Suprapubic skin (tissue), 3 donors: ENCODE measurements at regions not wholly inside any gene's neighbourhood (a gene's known extent, or its start where the extent isn't known, plus 50 kb on each side); places are given as distances from the start of the nearest gene placed in this dataset.
"Not testable (repeated sequence)": the region's sequence is repeated elsewhere in the genome, so short reads cannot be mapped to it uniquely, and the experiment has no call there.

Experiments
- CTCF ChIP-seq, 2 donors: fragments of 200-600 bp in 1 of 2; fragments of 450-650 bp in 1 of 2; sonication (generic) in 1 of 2; IDR thresholded peaks; one replicate each; pipeline ENCODE4 v1.5.1; 2016 to 2019; ENCODE audit warnings: antibody characterized with exemption in 2 of 2, mild to moderate bottlenecking in 1 of 2, moderate library complexity in 1 of 2
- EP300 ChIP-seq: sonication (generic); formaldehyde crosslinking; IDR thresholded peaks from one replicate; pipeline ENCODE4 v1.6.1; 2017; ENCODE audit warnings: antibody characterized with exemption

- not testable (repeated sequence) for TF ChIP-seq CTCF (IDR thresholded peaks at IDR 0.05); EP300
These were observed 94.1 kb downstream of the RPS15A start for GRCh38 chr16:18696029-18696428.
